ENCODE measurements at regions not wholly inside any gene's neighbourhood (a gene's known extent, or its start where the extent isn't known, plus 50 kb on each side); places are given as distances from the start of the nearest gene placed in this dataset.
A peak's percentile ranks its signal among the peaks of the same experiment; 100 is the strongest.

GRCh38 chr4:124025000-124025399, 628.4 kb downstream of the SPRY1 start:
- Histone ChIP-seq H3K18ac (ENCODE audit: low read length) (no peak overlapping the region), H4K8ac (ENCODE audit: low read depth, low read length) (no peak overlapping the region), H2AK5ac (ENCODE audit: low read depth, low read length) (no peak overlapping the region), H4K91ac (ENCODE audit: low read depth, low read length, poor library complexity) (no peak overlapping the region), H3K9me3 (replicated peaks in 1 of 2; ENCODE audit: control insufficient read depth in 2 of 2, insufficient read depth in 1 of 2, low read depth in 1 of 2, low read length in 2 of 2) (peaks cover 0 to 14% of the 10 kb centered on the region in 2 donors), H3K4me3 (ENCODE audit: low read length in 2 of 2) (no peak overlapping the region), H2BK15ac (ENCODE audit: low read length) (no peak overlapping the region), H3K9ac (ENCODE audit: low read depth, low read length, poor library complexity) (no peak overlapping the region), H3K23ac (ENCODE audit: low read depth, low read length, poor library complexity) (no peak overlapping the region), H3K14ac (ENCODE audit: low read length) (no peak overlapping the region), H2AFZ (ENCODE audit: low read length) (peak overlapping the region; percentile 1), H3K27me3 (ENCODE audit: control insufficient read depth in 3 of 3, insufficient read depth in 3 of 3, low read depth in 1 of 3, low read length in 3 of 3) (no peaks in the 10 kb centered on the region), H3K36me3 (replicated peaks in 1 of 2; ENCODE audit: control insufficient read depth in 2 of 2, insufficient read depth in 2 of 2, low read length in 2 of 2) (no peaks in the 10 kb centered on the region), H3K4ac (ENCODE audit: low read length) (no peak overlapping the region), H2BK12ac (ENCODE audit: low read length) (no peak overlapping the region), H3K4me2 (ENCODE audit: insufficient read depth, low read length, poor library complexity, severe bottlenecking) (no peak overlapping the region), H3K27ac (replicated peaks; ENCODE audit: low read length) (no peak overlapping the region), H2BK5ac (ENCODE audit: low read length) (no peak overlapping the region), H3K79me1 (ENCODE audit: low read depth, low read length) (no peaks in the 10 kb centered on the region), H2BK120ac (ENCODE audit: low read depth, low read length) (no peak overlapping the region), H3K4me1 (ENCODE audit: control insufficient read depth in 2 of 2, insufficient read depth in 1 of 2, low read depth in 1 of 2, low read length in 2 of 2) (peaks cover 0 to under 1% of the 10 kb centered on the region in 2 donors)
- DNase-seq (ENCODE audit: low spot score): no peak
- WGBS, 2 donors (ENCODE audit: extremely low coverage in 2 of 2, insufficient read length in 2 of 2, insufficient replicate concordance in 1 of 2): no CpG with 5 or more reads among the region's 3 CpGs

- Histone ChIP-seq H3K23ac (ENCODE audit: low read depth, low read length, poor library complexity) (no peak overlapping the region), H3K4ac (ENCODE audit: low read length) (no peak overlapping the region), H3K4me1 (ENCODE audit: control insufficient read depth in 2 of 2, insufficient read depth in 1 of 2, low read depth in 1 of 2, low read length in 2 of 2) (peaks cover 0 to 3% of the 10 kb centered on the region in 2 donors), H2BK12ac (ENCODE audit: low read length) (no peak overlapping the region), H2BK15ac (ENCODE audit: low read length) (no peak overlapping the region), H2AFZ (ENCODE audit: low read length) (peak overlapping the region; percentile 1), H3K14ac (ENCODE audit: low read length) (no peak overlapping the region), H3K27me3 (ENCODE audit: control insufficient read depth in 3 of 3, insufficient read depth in 3 of 3, low read depth in 1 of 3, low read length in 3 of 3) (no peaks in the 10 kb centered on the region), H2AK5ac (ENCODE audit: low read depth, low read length) (no peak overlapping the region), H2BK5ac (ENCODE audit: low read length) (no peak overlapping the region), H3K4me3 (ENCODE audit: low read length in 2 of 2) (no peak overlapping the region), H3K18ac (ENCODE audit: low read length) (no peak overlapping the region), H3K4me2 (ENCODE audit: insufficient read depth, low read length, poor library complexity, severe bottlenecking) (no peak overlapping the region), H3K9me3 (replicated peaks in 1 of 2; ENCODE audit: control insufficient read depth in 2 of 2, insufficient read depth in 1 of 2, low read depth in 1 of 2, low read length in 2 of 2) (peaks cover 0 to 14% of the 10 kb centered on the region in 2 donors), H2BK120ac (ENCODE audit: low read depth, low read length) (no peak overlapping the region), H3K79me1 (ENCODE audit: low read depth, low read length) (no peaks in the 10 kb centered on the region), H3K36me3 (replicated peaks in 1 of 2; ENCODE audit: control insufficient read depth in 2 of 2, insufficient read depth in 2 of 2, low read length in 2 of 2) (no peaks in the 10 kb centered on the region), H3K27ac (replicated peaks; ENCODE audit: low read length) (no peak overlapping the region), H3K9ac (ENCODE audit: low read depth, low read length, poor library complexity) (no peak overlapping the region), H4K91ac (ENCODE audit: low read depth, low read length, poor library complexity) (no peak overlapping the region), H4K8ac (ENCODE audit: low read depth, low read length) (no peak overlapping the region)
- WGBS, 2 donors (ENCODE audit: extremely low coverage in 2 of 2, insufficient read length in 2 of 2, insufficient replicate concordance in 1 of 2): no CpG with 5 or more reads among the region's 9 CpGs
- DNase-seq (ENCODE audit: low spot score): no peak
These were observed 628.8 kb downstream of the SPRY1 start for GRCh38 chr4:124025428-124025827.

GRCh38 chr4:124028182-124028581, 631.6 kb downstream of the SPRY1 start:
- Histone ChIP-seq H3K27ac (replicated peaks; ENCODE audit: low read length) (no peak overlapping the region), H3K4me3 (ENCODE audit: low read length in 2 of 2) (no peak overlapping the region), H2BK15ac (ENCODE audit: low read length) (no peak overlapping the region), H2BK5ac (ENCODE audit: low read length) (no peak overlapping the region), H3K4me1 (ENCODE audit: control insufficient read depth in 2 of 2, insufficient read depth in 1 of 2, low read depth in 1 of 2, low read length in 2 of 2) (peaks cover 0 to 3% of the 10 kb centered on the region in 2 donors), H3K18ac (ENCODE audit: low read length) (no peak overlapping the region), H3K4me2 (ENCODE audit: insufficient read depth, low read length, poor library complexity, severe bottlenecking) (no peak overlapping the region), H2AFZ (ENCODE audit: low read length) (no peak overlapping the region), H2AK5ac (ENCODE audit: low read depth, low read length) (no peak overlapping the region), H3K4ac (ENCODE audit: low read length) (no peak overlapping the region), H3K27me3 (ENCODE audit: control insufficient read depth in 3 of 3, insufficient read depth in 3 of 3, low read depth in 1 of 3, low read length in 3 of 3) (no peaks in the 10 kb centered on the region), H3K14ac (ENCODE audit: low read length) (no peak overlapping the region), H4K8ac (ENCODE audit: low read depth, low read length) (no peak overlapping the region), H2BK120ac (ENCODE audit: low read depth, low read length) (no peak overlapping the region), H4K91ac (ENCODE audit: low read depth, low read length, poor library complexity) (no peak overlapping the region), H3K9me3 (replicated peaks in 1 of 2; ENCODE audit: control insufficient read depth in 2 of 2, insufficient read depth in 1 of 2, low read depth in 1 of 2, low read length in 2 of 2) (peaks cover 0 to 9% of the 10 kb centered on the region in 2 donors), H3K9ac (ENCODE audit: low read depth, low read length, poor library complexity) (no peak overlapping the region), H3K36me3 (replicated peaks in 1 of 2; ENCODE audit: control insufficient read depth in 2 of 2, insufficient read depth in 2 of 2, low read length in 2 of 2) (no peaks in the 10 kb centered on the region), H3K23ac (ENCODE audit: low read depth, low read length, poor library complexity) (no peak overlapping the region), H3K79me1 (ENCODE audit: low read depth, low read length) (no peaks in the 10 kb centered on the region), H2BK12ac (ENCODE audit: low read length) (no peak overlapping the region)
- WGBS, 2 donors (ENCODE audit: extremely low coverage in 2 of 2, insufficient read length in 2 of 2, insufficient replicate concordance in 1 of 2): no CpG with 5 or more reads among the region's 4 CpGs
- DNase-seq (ENCODE audit: low spot score): no peak

GRCh38 chr4:124030147-124030546, 633.6 kb downstream of the SPRY1 start:
- H2AK5ac ChIP-seq (ENCODE audit: low read depth, low read length): no peak overlapping the region
- H4K91ac ChIP-seq (ENCODE audit: low read depth, low read length, poor library complexity): no peak overlapping the region
- peaks cover 0 to 9% of the 10 kb centered on the region in 2 donors for H3K9me3 ChIP-seq (replicated peaks in 1 of 2; ENCODE audit: control insufficient read depth in 2 of 2, insufficient read depth in 1 of 2, low read depth in 1 of 2, low read length in 2 of 2)
- H2BK15ac ChIP-seq (ENCODE audit: low read length): no peak overlapping the region
- H3K14ac ChIP-seq (ENCODE audit: low read length): no peak overlapping the region
- H2AFZ ChIP-seq (ENCODE audit: low read length): no peak overlapping the region
- no peaks in the 10 kb centered on the region for H3K36me3 ChIP-seq (replicated peaks in 1 of 2; ENCODE audit: control insufficient read depth in 2 of 2, insufficient read depth in 2 of 2, low read length in 2 of 2)
- H3K4me2 ChIP-seq (ENCODE audit: insufficient read depth, low read length, poor library complexity, severe bottlenecking): no peak overlapping the region
- no CpG with 5 or more reads among the region's 2 CpGs for WGBS, 2 donors (ENCODE audit: extremely low coverage in 2 of 2, insufficient read length in 2 of 2, insufficient replicate concordance in 1 of 2)
- no peak overlapping the region for H3K23ac ChIP-seq (ENCODE audit: low read depth, low read length, poor library complexity)
- no peak overlapping the region for H4K8ac ChIP-seq (ENCODE audit: low read depth, low read length)
- H3K4me1 ChIP-seq (ENCODE audit: control insufficient read depth in 2 of 2, insufficient read depth in 1 of 2, low read depth in 1 of 2, low read length in 2 of 2): peaks cover 0 to 3% of the 10 kb centered on the region in 2 donors
- H3K18ac ChIP-seq (ENCODE audit: low read length): no peak overlapping the region
- H2BK12ac ChIP-seq (ENCODE audit: low read length): no peak overlapping the region
- H2BK120ac ChIP-seq (ENCODE audit: low read depth, low read length): no peak overlapping the region
- no peak overlapping the region for H3K4me3 ChIP-seq (ENCODE audit: low read length in 2 of 2)
- H3K9ac ChIP-seq (ENCODE audit: low read depth, low read length, poor library complexity): peak overlapping the region; percentile 38
- H3K27ac ChIP-seq (replicated peaks; ENCODE audit: low read length): no peak overlapping the region
- no peaks in the 10 kb centered on the region for H3K79me1 ChIP-seq (ENCODE audit: low read depth, low read length)
- H3K27me3 ChIP-seq (ENCODE audit: control insufficient read depth in 3 of 3, insufficient read depth in 3 of 3, low read depth in 1 of 3, low read length in 3 of 3): no peaks in the 10 kb centered on the region
- no peak overlapping the region for H2BK5ac ChIP-seq (ENCODE audit: low read length)
- H3K4ac ChIP-seq (ENCODE audit: low read length): no peak overlapping the region
- DNase-seq (ENCODE audit: low spot score): no peak
